Epithelial cell of esophagus (primary cell): ENCODE measurements at regions not wholly inside any gene's neighbourhood (a gene's known extent, or its start where the extent isn't known, plus 50 kb on each side); places are given as distances from the start of the nearest gene placed in this dataset.
"Not testable (repeated sequence)": the region's sequence is repeated elsewhere in the genome, so short reads cannot be mapped to it uniquely, and the experiment has no call there.

Experiments used
- DNase-seq: peaks from one replicate; pipeline ENCODE4 v3.0.0; 2010; ENCODE audit warnings: low read depth
- H3K4me3 ChIP-seq: 2 replicates; pipeline ENCODE4 v1.5.1; 2011; ENCODE audit warnings: mild to moderate bottlenecking, low read length, control low read depth
- CTCF ChIP-seq: IDR thresholded peaks from 2 replicates; pipeline ENCODE4 v1.5.1; 2011; ENCODE audit warnings: low read depth, mild to moderate bottlenecking, low read length, control low read depth, inconsistent platforms; ENCODE audit not compliant: insufficient read depth; ENCODE audit errors: missing control alignments

GRCh38 chr2:215866606-215867005 lies 146.7 kb downstream of the MREG start:
- DNase-seq, result no peak
- no peak overlapping the region for H3K4me3 ChIP-seq
- no peak for TF ChIP-seq CTCF

DNA sequence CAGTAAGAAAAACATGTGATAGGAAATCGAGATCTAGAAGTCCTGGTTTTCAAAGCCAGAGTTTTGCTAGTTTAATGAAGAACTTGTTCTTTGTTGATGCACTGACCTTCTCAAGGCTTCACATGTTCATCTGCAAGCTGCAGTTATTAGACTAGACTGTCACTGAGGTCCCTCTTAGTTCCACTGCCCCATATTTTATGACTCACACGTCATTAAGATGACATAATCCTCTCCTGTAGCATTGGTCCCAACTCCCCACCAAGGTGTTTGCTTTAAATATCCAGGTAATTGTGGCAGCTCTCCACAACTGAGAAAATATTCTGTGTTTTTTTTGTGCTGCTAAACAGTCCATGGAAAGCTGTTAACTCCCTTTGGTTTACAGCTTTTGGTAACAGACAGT lies 149.7 kb downstream of the MREG start:
- TF ChIP-seq CTCF, result no peak
- DNase-seq, result no peak

DNA sequence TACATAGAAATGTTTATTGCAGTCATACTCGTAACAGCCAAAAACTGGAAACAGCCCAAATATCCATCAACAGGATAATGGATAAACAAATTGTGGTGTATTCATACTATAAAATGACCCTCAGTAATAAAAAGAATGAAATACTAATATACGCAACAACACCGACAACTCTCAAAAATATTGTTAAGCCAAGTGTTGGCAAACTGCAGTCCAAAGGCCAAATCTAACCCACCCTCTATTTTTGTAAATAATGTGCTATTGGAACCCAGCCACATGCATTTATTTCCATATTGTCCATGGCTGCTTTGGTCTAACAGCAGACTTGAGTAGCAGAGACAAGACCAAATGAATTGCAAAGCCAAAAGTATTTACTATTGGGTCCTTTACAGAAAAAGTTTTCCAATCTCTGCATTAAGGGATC lies 151.0 kb downstream of the MREG start:
- TF ChIP-seq CTCF, result no peak
- no peak for DNase-seq
- H3K4me3 ChIP-seq, result no peak overlapping the region

More for the DNA sequence above, 149.7 kb downstream of the MREG start:
- no peak overlapping the region for H3K4me3 ChIP-seq

DNA sequence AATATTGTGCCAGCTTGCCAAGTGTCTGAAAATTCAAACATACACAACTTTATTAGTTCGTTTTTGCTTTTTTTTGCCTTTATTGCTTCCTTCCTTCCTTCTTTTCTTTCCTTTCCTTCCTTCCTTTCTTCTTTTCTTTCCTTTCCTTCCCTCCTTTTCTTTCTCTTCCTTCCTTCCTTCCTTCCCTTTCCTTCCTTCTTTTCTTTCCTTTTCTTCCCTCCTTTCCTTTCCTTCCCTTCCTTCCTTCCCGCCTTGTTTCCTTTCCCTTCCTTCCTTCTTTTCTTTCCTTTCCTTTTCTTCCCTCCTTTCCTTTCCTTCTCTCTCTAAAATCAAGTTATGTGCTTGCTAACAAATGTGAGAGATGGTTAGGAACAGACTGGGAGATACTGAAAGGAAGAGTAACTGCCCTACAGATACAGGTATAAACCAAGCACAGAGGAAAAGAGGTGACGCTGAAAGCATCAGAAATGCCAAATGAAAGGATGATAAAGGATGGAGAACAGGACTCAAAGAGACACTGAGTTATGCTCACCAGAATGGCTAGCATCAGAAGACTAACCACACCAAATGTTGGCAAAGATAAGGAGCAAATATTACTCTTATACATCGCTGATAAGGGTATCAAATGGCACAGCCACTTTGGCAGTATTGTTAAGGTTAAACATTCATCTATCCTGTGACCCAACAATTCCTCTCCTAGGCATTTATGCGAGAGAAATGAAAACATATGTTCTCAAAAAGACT lies 151.6 kb downstream of the MREG start:
- no peak for TF ChIP-seq CTCF
- DNase-seq, result no peak
- no peak overlapping the region for H3K4me3 ChIP-seq

DNA sequence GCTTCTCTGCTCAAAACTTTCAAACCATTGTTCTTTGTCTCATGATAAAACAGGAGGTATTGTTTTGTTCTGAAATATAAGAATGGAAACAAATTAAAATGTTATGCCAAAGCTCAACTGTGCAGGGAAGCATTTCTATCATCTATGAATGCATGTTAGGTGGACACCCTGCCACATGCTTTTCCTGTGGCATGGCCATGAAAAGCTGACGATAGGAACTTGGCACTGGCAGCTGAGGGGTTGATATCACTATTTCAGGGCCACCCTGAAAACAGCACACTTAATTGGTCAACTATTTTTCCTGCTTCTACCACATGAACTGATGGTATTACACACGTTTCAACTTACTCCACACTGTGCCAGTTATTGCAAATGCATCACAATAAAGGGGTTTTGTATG lies 157.3 kb downstream of the MREG start:
- TF ChIP-seq CTCF, result no peak
- DNase-seq, result no peak
- H3K4me3 ChIP-seq, result no peak overlapping the region

DNA sequence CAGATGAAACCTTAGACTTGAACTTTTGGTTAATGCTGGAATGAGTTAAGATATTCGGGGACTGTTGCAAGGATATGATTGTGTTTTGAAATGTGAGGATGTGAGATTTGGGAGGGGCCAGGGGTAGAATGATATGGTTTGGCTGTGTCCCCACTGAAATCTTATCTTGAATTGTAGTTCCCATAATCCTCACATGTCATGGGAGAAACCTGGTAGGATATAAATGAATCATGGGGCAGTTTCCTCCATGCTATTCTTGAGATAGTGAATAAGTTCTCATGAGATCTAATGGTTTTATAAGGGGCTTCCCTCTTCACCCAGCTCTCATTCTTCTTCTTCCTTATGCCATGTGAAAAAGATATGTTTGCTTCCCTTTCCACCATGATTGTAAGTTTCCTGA lies 158.0 kb downstream of the MREG start:
- not testable (repeated sequence) for H3K4me3 ChIP-seq, DNase-seq

- DNase-seq, result no peak
- no peak for TF ChIP-seq CTCF
- H3K4me3 ChIP-seq, result no peak overlapping the region
Observed at GRCh38 chr2:215854008-215854407, 159.3 kb downstream of the MREG start.
